Neural progenitor cell (in vitro differentiated cells): ENCODE measurements at regions not wholly inside any gene's neighbourhood (a gene's known extent, or its start where the extent isn't known, plus 50 kb on each side); places are given as distances from the start of the nearest gene placed in this dataset.

Experiments used
- CTCF ChIP-seq: fragments of 200-600 bp; sonication (generic); IDR thresholded peaks from 2 replicates; pipeline ENCODE4 v1.5.1; 2017; ENCODE audit warnings: antibody characterized with exemption, mild to moderate bottlenecking
- EZH2 ChIP-seq: fragments of 200-600 bp; sonication (generic); IDR thresholded peaks from 2 replicates; pipeline ENCODE4 v1.6.1; 2017; ENCODE audit warnings: antibody characterized with exemption, mild to moderate bottlenecking, moderate library complexity

GRCh38 chr7:155992538-155992937, 180.3 kb upstream of the SHH start:
- TF ChIP-seq CTCF (no peak), EZH2 (no peak)
